GM12892 (cell line): ENCODE measurements at regions not wholly inside any gene's neighbourhood (a gene's known extent, or its start where the extent isn't known, plus 50 kb on each side); places are given as distances from the start of the nearest gene placed in this dataset.

ENCODE experiments used
- DNase-seq: peaks from one replicate; pipeline ENCODE4 v3.0.0; 2011; ENCODE audit not compliant: insufficient read length
- FAIRE-seq: peaks from 2 replicates; lab custom pipeline; 2011; peaks lifted over from hg19 to GRCh38; lab: Jason Lieb, UNC
- POLR2A ChIP-seq: IDR thresholded peaks from 2 replicates; pipeline ENCODE4 v1.6.1; 2011; ENCODE audit warnings: low read depth, low read length, control low read depth
- POLR2AphosphoS5 ChIP-seq: IDR thresholded peaks from 2 replicates; pipeline ENCODE4 v1.6.1; 2011; ENCODE audit warnings: low read depth, low read length, control low read depth
- TAF1 ChIP-seq: IDR thresholded peaks from 2 replicates; pipeline ENCODE4 v1.6.1; 2011; ENCODE audit warnings: low read depth, mild to moderate bottlenecking, control low read depth, low read length, borderline replicate concordance

- TF ChIP-seq TAF1, result no peak
- no peak for TF ChIP-seq POLR2A
- no peak for TF ChIP-seq POLR2AphosphoS5
- DNase-seq (no peak), FAIRE-seq (no peak)
Observed at GRCh38 chr14:97270308-97270707, 473.1 kb downstream of the VRK1 start.

GRCh38 chr14:97271451-97271960 lies 474.3 kb downstream of the VRK1 start:
- DNase-seq (no peak), FAIRE-seq (no peak)
- no peak for TF ChIP-seq POLR2AphosphoS5
- TF ChIP-seq POLR2A, result no peak
- TF ChIP-seq TAF1, result no peak

GRCh38 chr14:97273540-97273939 lies 476.4 kb downstream of the VRK1 start:
- no peak for TF ChIP-seq POLR2AphosphoS5
- TF ChIP-seq TAF1, result no peak
- no peak for TF ChIP-seq POLR2A
- FAIRE-seq, result no peak
- no peak for DNase-seq

- FAIRE-seq (no peak), DNase-seq (no peak)
- TF ChIP-seq POLR2A (no peak), POLR2AphosphoS5 (no peak), TAF1 (no peak)
Observed at GRCh38 chr14:97274626-97275025, 477.4 kb downstream of the VRK1 start.

GRCh38 chr14:97275276-97275675 lies 478.1 kb downstream of the VRK1 start:
- DNase-seq (no peak), FAIRE-seq (no peak)
- no peak for TF ChIP-seq TAF1
- TF ChIP-seq POLR2AphosphoS5, result no peak
- TF ChIP-seq POLR2A, result no peak

- TF ChIP-seq POLR2A, result no peak
- no peak for TF ChIP-seq POLR2AphosphoS5
- no peak for TF ChIP-seq TAF1
- FAIRE-seq (no peak), DNase-seq (no peak)
Observed at GRCh38 chr14:97276573-97276972, 479.4 kb downstream of the VRK1 start.

- DNase-seq (no peak), FAIRE-seq (no peak)
- TF ChIP-seq POLR2AphosphoS5 (no peak), POLR2A (no peak), TAF1 (no peak)
Observed at GRCh38 chr14:97277711-97278110, 480.5 kb downstream of the VRK1 start.

- FAIRE-seq (no peak), DNase-seq (no peak)
Observed at GRCh38 chr14:97280526-97280925, 483.3 kb downstream of the VRK1 start.

GRCh38 chr14:97281741-97282140 lies 484.6 kb downstream of the VRK1 start:
- FAIRE-seq (no peak), DNase-seq (no peak)

More at GRCh38 chr14:97280526-97280925, 483.3 kb downstream of the VRK1 start:
- TF ChIP-seq POLR2A, result no peak
- no peak for TF ChIP-seq POLR2AphosphoS5
- no peak for TF ChIP-seq TAF1

GRCh38 chr14:97282210-97283004 lies 485.2 kb downstream of the VRK1 start:
- TF ChIP-seq POLR2A (no peak), POLR2AphosphoS5 (no peak), TAF1 (no peak)
- DNase-seq (no peak), FAIRE-seq (no peak)

More at GRCh38 chr14:97281741-97282140, 484.6 kb downstream of the VRK1 start:
- TF ChIP-seq TAF1 (no peak), POLR2A (no peak), POLR2AphosphoS5 (no peak)

- FAIRE-seq, result no peak
- TF ChIP-seq POLR2A (no peak), TAF1 (no peak), POLR2AphosphoS5 (no peak)
- no peak for DNase-seq
Observed at GRCh38 chr14:97283005-97283403, 485.8 kb downstream of the VRK1 start.

GRCh38 chr14:97283426-97283825 lies 486.2 kb downstream of the VRK1 start:
- no peak for TF ChIP-seq POLR2A
- TF ChIP-seq POLR2AphosphoS5, result no peak
- no peak for TF ChIP-seq TAF1
- no peak for DNase-seq
- no peak for FAIRE-seq
